PC-9 (cell line): ENCODE measurements at regions not wholly inside any gene's neighbourhood (a gene's known extent, or its start where the extent isn't known, plus 50 kb on each side); places are given as distances from the start of the nearest gene placed in this dataset.

Source experiments
- BruUV-seq: library from RNA; stranded (reverse); fragments of 400-500 nt; replicated peaks from 2 replicates; lab custom pipeline; 2021; lab: Mats Ljungman, UMichigan
- CTCF ChIA-PET: fragments of 300-600 bp; sonication (Branson Sonifier 250); formaldehyde crosslinking; loops from one replicate; lab custom pipeline; 2022; ENCODE audit warnings: antibody characterized with exemption; lab: Charles Lee
- POLR2A ChIA-PET: fragments of 300-600 bp; sonication (Branson Sonifier 250); formaldehyde crosslinking; loops from one replicate; lab custom pipeline; 2022; ENCODE audit warnings: antibody characterized with exemption; ENCODE audit not compliant: unreplicated experiment; lab: Charles Lee
- DNase-seq, 2 experiments: peaks; one replicate each; pipeline versions ENCODE4 v3.0.0 to v3.0.0-alpha.2; 2015 to 2022; ENCODE audit warnings: mixed read lengths in 1 of 2
- H2AFZ ChIP-seq: fragments of 200-600 bp; sonication (generic); 2 replicates; pipeline ENCODE4 v1.8.1; 2017; ENCODE audit warnings: antibody characterized with exemption
- H3F3A ChIP-seq: fragments of 200-600 bp; sonication (generic); 2 replicates; pipeline ENCODE4 v1.8.1; 2017; ENCODE audit warnings: antibody characterized with exemption, mild to moderate bottlenecking, low read depth; ENCODE audit not compliant: insufficient read depth
- H3K27ac ChIP-seq: fragments of 200-600 bp; sonication (generic); 2 replicates; pipeline ENCODE4 v1.6.1; 2016; ENCODE audit warnings: mixed run types
- H3K27me3 ChIP-seq: fragments of 200-600 bp; sonication (generic); 2 replicates; pipeline ENCODE4 v1.6.1; 2016; ENCODE audit warnings: low read depth, mixed run types; ENCODE audit not compliant: insufficient read depth
- H3K36me3 ChIP-seq: fragments of 200-600 bp; sonication (generic); 2 replicates; pipeline ENCODE4 v1.6.1; 2016; ENCODE audit warnings: low read depth, mixed run types
- H3K4me1 ChIP-seq: fragments of 200-600 bp; sonication (generic); replicated peaks from 2 replicates; pipeline ENCODE4 v1.6.1; 2016; ENCODE audit warnings: mixed run types; ENCODE audit not compliant: insufficient read depth
- H3K4me2 ChIP-seq: fragments of 200-600 bp; sonication (generic); 2 replicates; pipeline ENCODE4 v1.6.1; 2017; ENCODE audit warnings: mixed run types
- H3K4me3 ChIP-seq: fragments of 200-600 bp; sonication (generic); 2 replicates; pipeline ENCODE4 v1.6.1; 2016; ENCODE audit warnings: mixed run types
- H3K79me2 ChIP-seq: fragments of 200-600 bp; sonication (generic); 2 replicates; pipeline ENCODE4 v1.6.1; 2017; ENCODE audit warnings: low read depth, mixed run types
- H3K9me2 ChIP-seq: fragments of 200-600 bp; sonication (generic); 2 replicates; pipeline ENCODE4 v1.8.1; 2017; ENCODE audit warnings: mild to moderate bottlenecking; ENCODE audit not compliant: insufficient read depth
- H3K9me3 ChIP-seq: fragments of 200-600 bp; sonication (generic); 2 replicates; pipeline ENCODE4 v1.8.1; 2016; ENCODE audit warnings: low read depth; ENCODE audit not compliant: insufficient read depth
- H4K20me1 ChIP-seq: fragments of 200-600 bp; sonication (generic); 2 replicates; pipeline ENCODE4 v1.8.1; 2017; ENCODE audit not compliant: insufficient read depth
- EZH2 ChIP-seq: fragments of 200-600 bp; sonication (generic); IDR thresholded peaks from 2 replicates; pipeline ENCODE4 v1.8.0; 2017; ENCODE audit warnings: antibody characterized with exemption, low read depth
- intact Hi-C: fragments of 100-400 bp; cut with micrococcal nuclease; formaldehyde crosslinking; loops from one replicate; pipeline ENCODE4 v1.10.0; 2022; ENCODE audit not compliant: unreplicated experiment
- TF ChIP-seq, protein P1 (sequence below): fragments of 200-600 bp; sonication (generic); conservative IDR thresholded peaks from 2 replicates; pipeline ENCODE4 v1.6.1; 2017; ENCODE audit warnings: mixed run types, antibody characterized with exemption, mild to moderate bottlenecking, moderate library complexity

DNA sequence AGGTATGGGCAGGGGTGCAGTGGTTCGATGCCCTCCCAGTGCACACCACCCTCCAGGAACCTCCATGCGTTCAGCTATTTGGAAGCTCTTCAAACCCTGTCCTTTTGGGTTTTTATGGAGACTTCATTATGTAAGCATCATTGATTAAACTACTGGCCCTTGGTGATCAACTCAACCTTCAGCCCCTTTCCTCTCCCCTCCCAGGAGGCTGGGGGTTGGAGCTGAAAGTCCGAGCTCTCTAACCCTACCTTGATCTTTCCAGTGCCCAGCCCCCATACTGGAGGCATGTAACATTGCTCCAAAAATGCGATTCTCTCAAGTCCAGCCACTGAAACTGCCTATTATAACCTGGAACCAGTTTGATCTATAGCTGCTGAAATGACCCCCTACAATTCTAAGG, 188.1 kb downstream of the IPO8 start:
- no peaks in the 10 kb centered on the region for H3K36me3 ChIP-seq
- H4K20me1 ChIP-seq: no peaks in the 10 kb centered on the region
- H3K79me2 ChIP-seq: no peaks in the 10 kb centered on the region
- TF ChIP-seq, protein P1, sequence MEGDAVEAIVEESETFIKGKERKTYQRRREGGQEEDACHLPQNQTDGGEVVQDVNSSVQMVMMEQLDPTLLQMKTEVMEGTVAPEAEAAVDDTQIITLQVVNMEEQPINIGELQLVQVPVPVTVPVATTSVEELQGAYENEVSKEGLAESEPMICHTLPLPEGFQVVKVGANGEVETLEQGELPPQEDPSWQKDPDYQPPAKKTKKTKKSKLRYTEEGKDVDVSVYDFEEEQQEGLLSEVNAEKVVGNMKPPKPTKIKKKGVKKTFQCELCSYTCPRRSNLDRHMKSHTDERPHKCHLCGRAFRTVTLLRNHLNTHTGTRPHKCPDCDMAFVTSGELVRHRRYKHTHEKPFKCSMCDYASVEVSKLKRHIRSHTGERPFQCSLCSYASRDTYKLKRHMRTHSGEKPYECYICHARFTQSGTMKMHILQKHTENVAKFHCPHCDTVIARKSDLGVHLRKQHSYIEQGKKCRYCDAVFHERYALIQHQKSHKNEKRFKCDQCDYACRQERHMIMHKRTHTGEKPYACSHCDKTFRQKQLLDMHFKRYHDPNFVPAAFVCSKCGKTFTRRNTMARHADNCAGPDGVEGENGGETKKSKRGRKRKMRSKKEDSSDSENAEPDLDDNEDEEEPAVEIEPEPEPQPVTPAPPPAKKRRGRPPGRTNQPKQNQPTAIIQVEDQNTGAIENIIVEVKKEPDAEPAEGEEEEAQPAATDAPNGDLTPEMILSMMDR: no peak
- TF ChIP-seq EZH2: no peak
- CTCF ChIA-PET: no interaction called here
- peaks cover 7% of the 10 kb centered on the region; the same call in 1 of the 2 replicates for H3K9me3 ChIP-seq
- POLR2A ChIA-PET: no interaction called here
- no peak overlapping the region for H3K27ac ChIP-seq
- H3K4me2 ChIP-seq: no peak overlapping the region
- DNase-seq: no peak
- intact Hi-C loops: no loop called here
- H3F3A ChIP-seq: no peaks in the 10 kb centered on the region
- no TSS peak for BruUV-seq
- H3K9me2 ChIP-seq: no peaks in the 10 kb centered on the region
- no peak overlapping the region for H3K4me3 ChIP-seq
- no peak overlapping the region for H2AFZ ChIP-seq
- no peaks in the 10 kb centered on the region for H3K4me1 ChIP-seq
- H3K27me3 ChIP-seq: no peaks in the 10 kb centered on the region

DNA sequence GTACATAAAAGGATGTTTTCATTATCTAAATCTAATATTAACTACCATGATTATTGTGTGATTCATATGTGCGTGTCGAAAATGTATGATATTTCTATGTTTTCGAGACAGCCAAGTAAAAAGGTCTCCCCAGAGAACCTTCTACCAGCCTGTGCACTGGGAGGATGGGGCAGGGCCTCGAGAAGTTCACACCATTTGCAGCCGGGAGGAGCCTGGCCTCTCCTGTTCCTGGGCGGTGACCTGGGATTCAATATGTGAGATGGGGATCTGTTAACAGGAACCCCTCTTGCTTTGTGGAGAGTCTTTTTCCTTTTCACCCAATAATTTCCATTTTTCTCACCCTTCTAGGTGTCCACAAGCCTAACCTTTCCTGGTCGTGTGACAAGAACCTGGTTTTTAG, 189.3 kb downstream of the IPO8 start:
- BruUV-seq: no TSS peak
- TF ChIP-seq, protein P1: no peak
- no peak for TF ChIP-seq EZH2
- Histone ChIP-seq H3K9me3 (0 out of 2 replicates have a peak, but pooled peaks cover 3% of the 10 kb centered on the region), H3K4me3 (no peak overlapping the region), H3K4me1 (no peaks in the 10 kb centered on the region), H3F3A (no peaks in the 10 kb centered on the region), H3K27ac (no peak overlapping the region), H2AFZ (no peak overlapping the region), H4K20me1 (no peaks in the 10 kb centered on the region), H3K9me2 (no peaks in the 10 kb centered on the region), H3K79me2 (no peaks in the 10 kb centered on the region), H3K36me3 (no peaks in the 10 kb centered on the region), H3K4me2 (no peak overlapping the region), H3K27me3 (no peaks in the 10 kb centered on the region)
- ChIA-PET CTCF (no interaction called here), POLR2A (no interaction called here)
- intact Hi-C loops: no loop called here
- DNase-seq: no peak

DNA sequence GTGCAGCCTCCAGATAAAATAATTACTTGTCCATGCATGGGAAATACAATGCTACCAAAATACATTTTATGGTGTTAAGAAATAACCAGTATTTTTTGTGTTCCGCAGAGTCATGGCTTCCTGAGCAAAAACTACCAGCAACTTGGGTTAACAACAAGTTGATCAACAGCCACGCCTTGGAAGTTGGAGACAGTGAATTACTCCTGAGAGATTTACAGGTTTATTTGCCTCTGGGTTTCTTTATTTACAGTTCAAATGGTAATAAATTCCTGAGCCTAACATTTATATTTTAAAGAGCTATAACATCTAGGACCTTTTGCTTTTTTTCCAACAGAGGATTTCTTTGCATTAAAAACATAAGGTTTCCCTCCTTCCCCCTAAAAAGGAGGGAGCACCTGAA, 194.0 kb downstream of the IPO8 start:
- no TSS peak for BruUV-seq
- Histone ChIP-seq H3K9me3 (no peaks in the 10 kb centered on the region), H3K79me2 (no peaks in the 10 kb centered on the region), H2AFZ (no peak overlapping the region), H3K27me3 (no peaks in the 10 kb centered on the region), H3K27ac (no peak overlapping the region), H3K9me2 (no peaks in the 10 kb centered on the region), H3K4me2 (no peak overlapping the region), H3F3A (no peaks in the 10 kb centered on the region), H3K4me3 (no peak overlapping the region), H3K36me3 (no peaks in the 10 kb centered on the region), H4K20me1 (no peaks in the 10 kb centered on the region), H3K4me1 (no peaks in the 10 kb centered on the region)
- intact Hi-C loops: no loop called here
- ChIA-PET POLR2A (interaction anchor here (0.5 kb wide), 1 partner anchor 347 kb away, joined by 7 read pairs; no protein-coding TSS in a partner anchor), CTCF (no interaction called here)
- DNase-seq: no peak
- TF ChIP-seq EZH2: no peak
- TF ChIP-seq, protein P1: no peak
